ENCODE measurements at regions not wholly inside any gene's neighbourhood (a gene's known extent, or its start where the extent isn't known, plus 50 kb on each side); places are given as distances from the start of the nearest gene placed in this dataset.
"Not testable (repeated sequence)": the region's sequence is repeated elsewhere in the genome, so short reads cannot be mapped to it uniquely, and the experiment has no call there.

- not testable (repeated sequence) for DNase-seq (ENCODE audit: extremely low read depth in 1 of 2, low read depth in 1 of 2)
These were observed 561.1 kb downstream of the TMX3 start for GRCh38 chr18:68153821-68154220.

- DNase-seq (ENCODE audit: extremely low read depth in 1 of 2, low read depth in 1 of 2) = no peak
These were observed 562.1 kb downstream of the TMX3 start for GRCh38 chr18:68152770-68153169.

- no peak for DNase-seq (ENCODE audit: extremely low read depth in 1 of 2, low read depth in 1 of 2)
These were observed 563.9 kb downstream of the TMX3 start for GRCh38 chr18:68150961-68151360.

GRCh38 chr18:68148863-68149262 is 566.0 kb downstream of the TMX3 start:
- no peak for DNase-seq (ENCODE audit: extremely low read depth in 1 of 2, low read depth in 1 of 2)

GRCh38 chr18:68147728-68148127 is 567.2 kb downstream of the TMX3 start:
- no peak for DNase-seq (ENCODE audit: extremely low read depth in 1 of 2, low read depth in 1 of 2)

- DNase-seq (ENCODE audit: extremely low read depth in 1 of 2, low read depth in 1 of 2) = no peak
These were observed 593.1 kb downstream of the TMX3 start for GRCh38 chr18:68121826-68122225.

- DNase-seq (ENCODE audit: extremely low read depth in 1 of 2, low read depth in 1 of 2) = no peak
These were observed 593.6 kb downstream of the TMX3 start for GRCh38 chr18:68121308-68121707.

GRCh38 chr18:68114989-68115388 is 598.5 kb upstream of the DSEL start:
- DNase-seq (ENCODE audit: extremely low read depth in 1 of 2, low read depth in 1 of 2) = no peak

- no peak for DNase-seq (ENCODE audit: extremely low read depth in 1 of 2, low read depth in 1 of 2)
These were observed 587.5 kb upstream of the DSEL start for GRCh38 chr18:68104036-68104435.

GRCh38 chr18:68103561-68103960 is 587.0 kb upstream of the DSEL start:
- DNase-seq (ENCODE audit: extremely low read depth in 1 of 2, low read depth in 1 of 2) = no peak

- no peak for DNase-seq (ENCODE audit: extremely low read depth in 1 of 2, low read depth in 1 of 2)
These were observed 585.6 kb upstream of the DSEL start for GRCh38 chr18:68102117-68102516.

GRCh38 chr18:68098655-68099054 is 582.1 kb upstream of the DSEL start:
- DNase-seq (ENCODE audit: extremely low read depth in 1 of 2, low read depth in 1 of 2) = no peak

GRCh38 chr18:68086481-68086880 is 570.0 kb upstream of the DSEL start:
- no peak for DNase-seq (ENCODE audit: extremely low read depth in 1 of 2, low read depth in 1 of 2)

- no peak for DNase-seq (ENCODE audit: extremely low read depth in 1 of 2, low read depth in 1 of 2)
These were observed 568.7 kb upstream of the DSEL start for GRCh38 chr18:68085251-68085650.

GRCh38 chr18:68083776-68084175 is 567.3 kb upstream of the DSEL start:
- DNase-seq (ENCODE audit: extremely low read depth in 1 of 2, low read depth in 1 of 2) = no peak

GRCh38 chr18:68083131-68083530 is 566.6 kb upstream of the DSEL start:
- no peak for DNase-seq (ENCODE audit: extremely low read depth in 1 of 2, low read depth in 1 of 2)

GRCh38 chr18:68072744-68073143 is 556.2 kb upstream of the DSEL start:
- no peak for DNase-seq (ENCODE audit: extremely low read depth in 1 of 2, low read depth in 1 of 2)

- DNase-seq (ENCODE audit: extremely low read depth in 1 of 2, low read depth in 1 of 2) = no peak
These were observed 544.4 kb upstream of the DSEL start for GRCh38 chr18:68060871-68061270.

GRCh38 chr18:68056936-68057335 is 540.4 kb upstream of the DSEL start:
- no peak for DNase-seq (ENCODE audit: extremely low read depth in 1 of 2, low read depth in 1 of 2)

GRCh38 chr18:68054669-68055068 is 538.1 kb upstream of the DSEL start:
- no peak for DNase-seq (ENCODE audit: extremely low read depth in 1 of 2, low read depth in 1 of 2)

GRCh38 chr18:68053290-68053689 is 536.8 kb upstream of the DSEL start:
- DNase-seq (ENCODE audit: extremely low read depth in 1 of 2, low read depth in 1 of 2) = no peak

- DNase-seq (ENCODE audit: extremely low read depth in 1 of 2, low read depth in 1 of 2) = no peak
These were observed 524.8 kb upstream of the DSEL start for GRCh38 chr18:68041327-68041726.

GRCh38 chr18:68040198-68040597 is 523.7 kb upstream of the DSEL start:
- no peak for DNase-seq (ENCODE audit: extremely low read depth in 1 of 2, low read depth in 1 of 2)

All from stimulated activated CD8-positive, alpha-beta memory T cell treated with anti-CD3 and anti-CD28 coated beads, Interleukin-7, amount 100 ng/mL, for 48 hours (primary cell).